Trophoblast cell (in vitro differentiated cells and primary cell): ENCODE measurements at regions not wholly inside any gene's neighbourhood (a gene's known extent, or its start where the extent isn't known, plus 50 kb on each side); places are given as distances from the start of the nearest gene placed in this dataset.

Source experiments
- DNase-seq, 2 donors: peaks; one replicate each; pipeline ENCODE4 v3.0.0-alpha.2; 2016
- H2AFZ ChIP-seq: 2 replicates; pipeline ENCODE4 v1.6.1; 2013; ENCODE audit warnings: low read length, moderate library complexity, mild to moderate bottlenecking; ENCODE audit not compliant: insufficient read depth, poor library complexity
- H2AK5ac ChIP-seq: 2 replicates; pipeline ENCODE4 v1.6.1; 2013; ENCODE audit warnings: mild to moderate bottlenecking, low read length
- H2BK120ac ChIP-seq: 2 replicates; pipeline ENCODE4 v1.6.1; 2013; ENCODE audit warnings: low read length, mild to moderate bottlenecking, moderate library complexity; ENCODE audit not compliant: insufficient read depth, poor library complexity
- H2BK12ac ChIP-seq: 2 replicates; pipeline ENCODE4 v1.6.1; 2013; ENCODE audit warnings: mild to moderate bottlenecking, low read length, moderate library complexity
- H2BK5ac ChIP-seq: 2 replicates; pipeline ENCODE4 v1.6.1; 2013; ENCODE audit warnings: low read length, low read depth, moderate library complexity, mild to moderate bottlenecking; ENCODE audit not compliant: poor library complexity
- H3K14ac ChIP-seq: 2 replicates; pipeline ENCODE4 v1.6.1; 2013; ENCODE audit warnings: mild to moderate bottlenecking, low read length
- H3K18ac ChIP-seq: 2 replicates; pipeline ENCODE4 v1.6.1; 2013; ENCODE audit warnings: mild to moderate bottlenecking, low read length
- H3K23ac ChIP-seq: 2 replicates; pipeline ENCODE4 v1.6.1; 2013; ENCODE audit warnings: low read length
- H3K27ac ChIP-seq: 2 replicates; pipeline ENCODE4 v1.5.1; 2013; ENCODE audit warnings: low read depth, mild to moderate bottlenecking, inconsistent platforms, low read length, moderate library complexity
- H3K27me3 ChIP-seq: 2 replicates; pipeline ENCODE4 v1.6.1; 2013; ENCODE audit warnings: inconsistent platforms, mild to moderate bottlenecking, low read length, moderate library complexity; ENCODE audit not compliant: insufficient read depth
- H3K36me3 ChIP-seq, 2 experiments: 1 replicate in 1 of 2; 2 replicates in 1 of 2; pipeline ENCODE4 v1.6.1; 2013; ENCODE audit warnings: low read length in 2 of 2, mild to moderate bottlenecking in 2 of 2, moderate library complexity in 1 of 2; ENCODE audit not compliant: insufficient read depth in 2 of 2, control insufficient read depth in 1 of 2
- H3K4ac ChIP-seq: 2 replicates; pipeline ENCODE4 v1.6.1; 2013; ENCODE audit warnings: low read depth, mild to moderate bottlenecking, low read length, moderate library complexity
- H3K4me1 ChIP-seq, 2 experiments: 1 replicate in 1 of 2; 2 replicates in 1 of 2; pipeline ENCODE4 v1.6.1; 2013; ENCODE audit warnings: low read length in 2 of 2, mild to moderate bottlenecking in 2 of 2, moderate library complexity in 1 of 2; ENCODE audit not compliant: insufficient read depth in 2 of 2, control insufficient read depth in 1 of 2
- H3K4me2 ChIP-seq: 2 replicates; pipeline ENCODE4 v1.6.1; 2013; ENCODE audit warnings: inconsistent platforms, mild to moderate bottlenecking, low read length, moderate library complexity
- H3K4me3 ChIP-seq: 2 replicates; pipeline ENCODE4 v1.5.1; 2013; ENCODE audit warnings: mild to moderate bottlenecking, low read depth, low read length, inconsistent platforms
- H3K79me1 ChIP-seq: one replicate; pipeline ENCODE4 v1.6.1; 2013; ENCODE audit warnings: low read length
- H3K79me2 ChIP-seq: 2 replicates; pipeline ENCODE4 v1.6.1; 2013; ENCODE audit warnings: low read length, mild to moderate bottlenecking; ENCODE audit not compliant: control insufficient read depth, insufficient read depth, poor library complexity
- H3K9ac ChIP-seq: 2 replicates; pipeline ENCODE4 v1.6.1; 2013; ENCODE audit warnings: mild to moderate bottlenecking, low read length
- H3K9me3 ChIP-seq: 2 replicates; pipeline ENCODE4 v1.6.1; 2013; ENCODE audit warnings: low read depth, mild to moderate bottlenecking, control low read depth, inconsistent platforms, low read length; ENCODE audit not compliant: insufficient read depth
- H4K12ac ChIP-seq: 2 replicates; pipeline ENCODE4 v1.6.1; 2013; ENCODE audit warnings: low read depth, mild to moderate bottlenecking, low read length, moderate library complexity
- H4K8ac ChIP-seq: 2 replicates; pipeline ENCODE4 v1.6.1; 2013; ENCODE audit warnings: low read depth, mild to moderate bottlenecking, low read length, moderate library complexity
- H4K91ac ChIP-seq: one replicate; pipeline ENCODE4 v1.6.1; 2013; ENCODE audit warnings: low read depth, mild to moderate bottlenecking, low read length, moderate library complexity
- WGBS: extraction: QIAGEN DNeasy Blood & Tissue Kit; methylation state at CpG from one replicate; pipeline ENCODE4 v1.1.7; 2013; ENCODE audit warnings: missing lambda C conversion rate; ENCODE audit not compliant: insufficient read length, insufficient coverage; ENCODE audit errors: extremely low coverage; 5-methylcytosine and 5-hydroxymethylcytosine counted together

DNA sequence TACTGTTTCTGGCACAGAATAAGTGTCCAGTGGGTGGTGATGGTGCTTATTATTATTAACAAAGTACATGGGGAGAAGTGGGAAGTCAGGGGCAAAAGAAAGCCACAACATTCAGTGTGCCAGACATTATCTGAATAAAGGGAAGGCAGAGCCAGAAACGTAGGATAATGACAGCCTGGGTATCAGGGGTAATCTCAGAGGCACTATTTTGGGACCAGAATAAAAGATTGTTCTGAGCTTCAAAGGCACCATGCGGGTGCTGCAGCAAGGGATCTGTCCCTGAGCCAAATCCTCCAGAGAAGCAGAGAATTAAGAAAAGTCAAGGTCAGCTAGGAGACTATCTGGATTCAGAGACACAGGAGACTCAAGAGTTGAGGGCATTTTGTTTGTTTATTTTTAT, 328.8 kb upstream of the GATB start:
- Histone ChIP-seq H3K9me3 (no peaks in the 10 kb centered on the region), H2BK5ac (no peak overlapping the region), H3K36me3 (no peaks in the 10 kb centered on the region), H3K4me3 (no peak overlapping the region), H2BK12ac (peak overlapping the region; percentile 10), H2BK120ac (no peak overlapping the region), H3K14ac (no peak overlapping the region), H3K79me2 (no peaks in the 10 kb centered on the region), H2AFZ (no peak overlapping the region), H3K4me2 (no peak overlapping the region), H3K27me3 (no peaks in the 10 kb centered on the region), H3K23ac (no peak overlapping the region), H4K8ac (no peak overlapping the region), H3K18ac (no peak overlapping the region), H4K12ac (no peak overlapping the region), H3K4me1 (peaks cover 0 to 1% of the 10 kb centered on the region in 2 experiments), H3K27ac (no peak overlapping the region), H3K4ac (no peak overlapping the region), H4K91ac (no peak overlapping the region), H3K9ac (no peak overlapping the region), H3K79me1 (peaks cover 2% of the 10 kb centered on the region), H2AK5ac (no peak overlapping the region)
- WGBS: no CpG with 5 or more reads among the region's 2 CpGs
- no peak for DNase-seq

DNA sequence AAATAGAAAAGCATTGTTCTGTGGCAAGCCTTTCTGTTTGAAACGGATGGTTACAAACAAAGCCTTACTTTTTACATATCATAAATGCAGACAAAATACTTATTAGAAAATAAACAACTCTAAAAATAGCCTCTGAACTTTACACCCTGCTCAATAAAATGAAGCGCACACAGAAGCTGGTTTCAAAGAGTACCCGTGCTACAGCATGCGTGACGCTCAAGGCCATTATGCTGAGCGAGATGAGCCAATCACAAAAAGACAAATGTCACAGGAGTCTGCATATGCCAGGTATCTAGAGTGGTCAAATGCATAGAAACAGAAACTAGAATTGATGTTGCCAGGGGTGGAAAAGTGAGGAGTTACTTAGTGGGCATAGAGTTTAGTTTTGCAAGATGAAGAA, 326.5 kb upstream of the GATB start:
- Histone ChIP-seq H3K4me3 (no peak overlapping the region), H3K14ac (no peak overlapping the region), H2AK5ac (no peak overlapping the region), H3K4ac (no peak overlapping the region), H4K91ac (no peak overlapping the region), H3K36me3 (no peaks in the 10 kb centered on the region), H4K8ac (no peak overlapping the region), H3K23ac (no peak overlapping the region), H2BK120ac (no peak overlapping the region), H3K18ac (no peak overlapping the region), H3K79me1 (peaks cover 2% of the 10 kb centered on the region), H3K9ac (no peak overlapping the region), H3K27me3 (no peaks in the 10 kb centered on the region), H3K27ac (no peak overlapping the region), H3K79me2 (no peaks in the 10 kb centered on the region), H2AFZ (no peak overlapping the region), H3K4me2 (no peak overlapping the region), H2BK5ac (no peak overlapping the region), H3K9me3 (no peaks in the 10 kb centered on the region), H3K4me1 (peaks cover 0 to 1% of the 10 kb centered on the region in 2 experiments), H2BK12ac (no peak overlapping the region), H4K12ac (no peak overlapping the region)
- DNase-seq: no peak
- no CpG with 5 or more reads among the region's 6 CpGs for WGBS

DNA sequence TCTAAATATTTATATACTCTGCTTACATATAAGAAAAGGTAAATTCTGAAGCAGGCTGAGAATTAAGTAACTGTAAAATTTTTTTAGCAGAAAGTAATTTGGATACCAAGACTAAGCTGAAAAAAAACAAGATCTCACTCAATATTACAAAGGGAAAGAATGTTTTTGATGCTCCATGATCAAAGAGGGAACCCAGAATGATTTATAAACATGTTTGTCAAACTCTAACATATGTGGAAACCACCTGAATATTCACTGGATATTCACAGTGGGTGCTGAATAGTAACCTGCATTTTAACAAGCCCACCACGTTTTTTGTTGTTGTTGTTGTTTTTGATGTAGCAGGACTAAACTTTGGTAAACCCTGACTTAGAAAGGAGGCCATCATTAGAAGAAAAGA, 324.9 kb upstream of the GATB start:
- Histone ChIP-seq H3K27ac (no peak overlapping the region), H3K79me2 (no peaks in the 10 kb centered on the region), H3K27me3 (no peaks in the 10 kb centered on the region), H3K79me1 (no peaks in the 10 kb centered on the region), H3K4ac (no peak overlapping the region), H3K14ac (no peak overlapping the region), H2AK5ac (no peak overlapping the region), H2BK12ac (no peak overlapping the region), H2BK120ac (no peak overlapping the region), H3K9ac (no peak overlapping the region), H2AFZ (no peak overlapping the region), H4K12ac (no peak overlapping the region), H3K4me1 (no peaks in the 10 kb centered on the region), H3K4me2 (no peak overlapping the region), H3K18ac (no peak overlapping the region), H4K91ac (no peak overlapping the region), H3K36me3 (no peaks in the 10 kb centered on the region), H4K8ac (no peak overlapping the region), H2BK5ac (no peak overlapping the region), H3K4me3 (no peak overlapping the region), H3K9me3 (no peaks in the 10 kb centered on the region), H3K23ac (no peak overlapping the region)
- DNase-seq: no peak
- no CpG with 5 or more reads among the region's 1 CpG for WGBS

DNA sequence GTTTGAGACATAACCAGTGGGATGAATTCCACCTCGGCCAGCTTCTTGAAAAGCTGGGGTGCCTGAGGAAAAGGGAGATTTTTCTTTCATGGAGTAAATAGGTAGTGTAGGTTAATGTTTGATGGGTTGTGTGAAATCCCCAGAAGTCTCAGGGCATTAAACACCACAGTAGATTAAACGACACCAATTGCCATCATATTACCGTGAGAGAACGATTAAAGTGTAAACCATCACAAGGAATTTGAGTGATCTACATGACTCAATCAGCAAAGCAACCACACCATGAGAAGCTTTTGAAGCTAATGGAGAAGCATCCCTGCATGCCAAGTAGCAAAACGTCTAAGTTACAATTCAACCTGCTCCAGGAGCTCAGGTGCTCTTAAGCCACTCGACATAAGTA, 322.5 kb upstream of the GATB start:
- no peak overlapping the region for H3K27ac ChIP-seq
- H2BK5ac ChIP-seq: no peak overlapping the region
- H2BK120ac ChIP-seq: no peak overlapping the region
- no peak overlapping the region for H4K91ac ChIP-seq
- no peak overlapping the region for H3K9ac ChIP-seq
- no CpG with 5 or more reads among the region's 6 CpGs for WGBS
- no peaks in the 10 kb centered on the region for H3K79me2 ChIP-seq
- H3K9me3 ChIP-seq: no peaks in the 10 kb centered on the region
- H3K14ac ChIP-seq: no peak overlapping the region
- no peak overlapping the region for H3K4me3 ChIP-seq
- no peaks in the 10 kb centered on the region for H3K36me3 ChIP-seq
- no peak overlapping the region for H4K12ac ChIP-seq
- H3K27me3 ChIP-seq: no peaks in the 10 kb centered on the region
- H3K4me2 ChIP-seq: no peak overlapping the region
- DNase-seq: no peak
- H3K18ac ChIP-seq: no peak overlapping the region
- no peak overlapping the region for H2AFZ ChIP-seq
- no peak overlapping the region for H2BK12ac ChIP-seq
- no peaks in the 10 kb centered on the region for H3K79me1 ChIP-seq
- H4K8ac ChIP-seq: no peak overlapping the region
- H3K4ac ChIP-seq: no peak overlapping the region
- no peaks in the 10 kb centered on the region for H3K4me1 ChIP-seq
- no peak overlapping the region for H2AK5ac ChIP-seq
- H3K23ac ChIP-seq: no peak overlapping the region
